ENCODE measurements at regions not wholly inside any gene's neighbourhood (a gene's known extent, or its start where the extent isn't known, plus 50 kb on each side); places are given as distances from the start of the nearest gene placed in this dataset.

GRCh38 chr5:74040065-74040551 is 414.1 kb downstream of the ARHGEF28 start:
- DNase-seq (ENCODE audit: low read depth) = peak; percentile 99

- no peak for DNase-seq (ENCODE audit: low read depth)
These were observed 411.3 kb downstream of the ARHGEF28 start for GRCh38 chr5:74037321-74037720.

GRCh38 chr5:74035521-74035937 is 409.5 kb downstream of the ARHGEF28 start:
- DNase-seq (ENCODE audit: low read depth) = peak; percentile 83

- peak; percentile 56 for DNase-seq (ENCODE audit: low read depth)
These were observed 408.7 kb downstream of the ARHGEF28 start for GRCh38 chr5:74034733-74035132.

- DNase-seq (ENCODE audit: low read depth) = no peak
These were observed 406.6 kb downstream of the ARHGEF28 start for GRCh38 chr5:74032617-74033016.

GRCh38 chr5:74031536-74031935 is 405.5 kb downstream of the ARHGEF28 start:
- no peak for DNase-seq (ENCODE audit: low read depth)

GRCh38 chr5:74030821-74031220 is 404.8 kb downstream of the ARHGEF28 start:
- DNase-seq (ENCODE audit: low read depth) = no peak

GRCh38 chr5:74030371-74030770 is 404.4 kb downstream of the ARHGEF28 start:
- DNase-seq (ENCODE audit: low read depth) = no peak

GRCh38 chr5:74028976-74029375 is 403.0 kb downstream of the ARHGEF28 start:
- DNase-seq (ENCODE audit: low read depth) = no peak

GRCh38 chr5:74028406-74028805 is 402.4 kb downstream of the ARHGEF28 start:
- DNase-seq (ENCODE audit: low read depth) = peak; percentile 74

- no peak for DNase-seq (ENCODE audit: low read depth)
These were observed 401.8 kb downstream of the ARHGEF28 start for GRCh38 chr5:74027732-74028338.

GRCh38 chr5:74026310-74026709 is 400.3 kb downstream of the ARHGEF28 start:
- DNase-seq (ENCODE audit: low read depth) = no peak

- DNase-seq (ENCODE audit: low read depth) = no peak
These were observed 395.1 kb downstream of the ARHGEF28 start for GRCh38 chr5:74021126-74021525.

GRCh38 chr5:74020503-74020902 is 394.5 kb downstream of the ARHGEF28 start:
- DNase-seq (ENCODE audit: low read depth) = no peak

GRCh38 chr5:74019923-74020322 is 393.9 kb downstream of the ARHGEF28 start:
- DNase-seq (ENCODE audit: low read depth) = no peak

GRCh38 chr5:74017786-74018211 is 391.8 kb downstream of the ARHGEF28 start:
- peak; percentile 60 for DNase-seq (ENCODE audit: low read depth)

- no peak for DNase-seq (ENCODE audit: low read depth)
These were observed 391.1 kb downstream of the ARHGEF28 start for GRCh38 chr5:74017112-74017511.

GRCh38 chr5:74016373-74016772 is 390.4 kb downstream of the ARHGEF28 start:
- DNase-seq (ENCODE audit: low read depth) = no peak

GRCh38 chr5:74015716-74016115 is 389.7 kb downstream of the ARHGEF28 start:
- DNase-seq (ENCODE audit: low read depth) = no peak

GRCh38 chr5:74013222-74013621 is 387.2 kb downstream of the ARHGEF28 start:
- DNase-seq (ENCODE audit: low read depth) = no peak

GRCh38 chr5:74009502-74009901 is 383.5 kb downstream of the ARHGEF28 start:
- no peak for DNase-seq (ENCODE audit: low read depth)

- no peak for DNase-seq (ENCODE audit: low read depth)
These were observed 381.2 kb downstream of the ARHGEF28 start for GRCh38 chr5:74007193-74007592.

- DNase-seq (ENCODE audit: low read depth) = peak; percentile 89
These were observed 373.3 kb downstream of the ARHGEF28 start for GRCh38 chr5:73999297-73999696.
